ENCODE measurements at regions not wholly inside any gene's neighbourhood (a gene's known extent, or its start where the extent isn't known, plus 50 kb on each side); places are given as distances from the start of the nearest gene placed in this dataset.
A peak's percentile ranks its signal among the peaks of the same experiment; 100 is the strongest.

- peak in 1 of 5 experiments; percentile 23 for TF ChIP-seq CTCF (IDR thresholded peaks at IDR 0.05 in 4 of 5, conservative IDR thresholded peaks at IDR 0.05 in 1 of 5)
- no peak for TF ChIP-seq POLR2A (IDR thresholded peaks at IDR 0.05)
Measured at GRCh38 chr13:64529874-64530485, 2700.2 kb downstream of the PCDH9 start.

All from gastrocnemius medialis (tissue), 4 donors.